Testis (tissue), 2 donors: ENCODE measurements at regions not wholly inside any gene's neighbourhood (a gene's known extent, or its start where the extent isn't known, plus 50 kb on each side); places are given as distances from the start of the nearest gene placed in this dataset.

Experiments used
- DNase-seq: peaks from one replicate; pipeline ENCODE4 v3.0.0-alpha.2; 2019
- H3K27ac ChIP-seq, 2 donors: fragments of 200-600 bp; sonication (generic); one replicate each; pipeline ENCODE4 v1.5.1; 2019
- H3K27me3 ChIP-seq: fragments of 200-600 bp; sonication (generic); one replicate; pipeline ENCODE4 v1.5.1; 2019
- H3K36me3 ChIP-seq: fragments of 200-600 bp; sonication (generic); one replicate; pipeline ENCODE4 v1.5.1; 2017; ENCODE audit warnings: low read depth; ENCODE audit errors: missing control alignments
- H3K4me1 ChIP-seq: fragments of 200-600 bp; sonication (generic); one replicate; pipeline ENCODE4 v1.5.1; 2019
- H3K4me3 ChIP-seq, 2 donors: fragments of 200-600 bp; sonication (generic); one replicate each; pipeline ENCODE4 v1.5.1; 2017 to 2019
- H3K9me3 ChIP-seq: fragments of 200-600 bp; sonication (generic); one replicate; pipeline ENCODE4 v1.5.1; 2017
- POLR2A ChIP-seq: fragments of 450-650 bp; IDR thresholded peaks from one replicate; pipeline ENCODE4 v1.6.1; 2017; ENCODE audit warnings: antibody characterized with exemption, mild to moderate bottlenecking, moderate library complexity
- WGBS, 2 donors: methylation state at CpG; one replicate each; pipeline ENCODE4 v1.1.5; 2018; 5-methylcytosine and 5-hydroxymethylcytosine counted together
- intact Hi-C: fragments of 100-400 bp; cut with DNase I; formaldehyde crosslinking; loops from one replicate; pipeline ENCODE4 v1.15.1; 2023; ENCODE audit warnings: low total_unique reads
- TF ChIP-seq, protein P1 (sequence below), 3 experiments: fragments of 450-650 bp in 2 of 3; fragments of 200-600 bp in 1 of 3; sonication (generic) in 1 of 3; IDR thresholded peaks; one replicate each; pipeline ENCODE4 v1.5.1; 2016 to 2019; ENCODE audit warnings: antibody characterized with exemption in 3 of 3, mild to moderate bottlenecking in 2 of 3, moderate library complexity in 1 of 3

DNA sequence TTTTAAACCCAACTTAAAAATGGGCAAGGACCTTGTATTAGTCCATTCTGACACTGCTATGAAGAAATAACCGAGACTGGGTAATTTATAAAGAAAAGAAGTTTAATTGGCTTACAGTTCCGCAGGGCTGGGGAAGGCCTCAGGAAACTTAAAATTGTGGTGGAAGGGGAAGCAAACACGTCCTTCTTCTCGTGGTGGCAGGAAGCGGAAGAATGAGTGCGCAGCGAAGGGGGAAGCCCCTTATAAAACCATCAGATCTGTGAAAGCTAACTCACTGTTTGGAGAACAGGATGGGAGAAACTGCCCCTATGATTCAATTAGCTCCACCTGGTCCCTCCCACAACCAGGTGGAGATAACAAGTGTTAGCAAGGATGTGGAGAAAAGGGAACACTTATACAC lies 237.7 kb downstream of the SEC16B start:
- Histone ChIP-seq H3K36me3 (no peaks in the 10 kb centered on the region), H3K27ac (no peak overlapping the region), H3K9me3 (no peaks in the 10 kb centered on the region), H3K4me1 (no peaks in the 10 kb centered on the region), H3K4me3 (no peak overlapping the region), H3K27me3 (no peaks in the 10 kb centered on the region)
- DNase-seq = no peak
- no peak for TF ChIP-seq POLR2A
- TF ChIP-seq, protein P1, sequence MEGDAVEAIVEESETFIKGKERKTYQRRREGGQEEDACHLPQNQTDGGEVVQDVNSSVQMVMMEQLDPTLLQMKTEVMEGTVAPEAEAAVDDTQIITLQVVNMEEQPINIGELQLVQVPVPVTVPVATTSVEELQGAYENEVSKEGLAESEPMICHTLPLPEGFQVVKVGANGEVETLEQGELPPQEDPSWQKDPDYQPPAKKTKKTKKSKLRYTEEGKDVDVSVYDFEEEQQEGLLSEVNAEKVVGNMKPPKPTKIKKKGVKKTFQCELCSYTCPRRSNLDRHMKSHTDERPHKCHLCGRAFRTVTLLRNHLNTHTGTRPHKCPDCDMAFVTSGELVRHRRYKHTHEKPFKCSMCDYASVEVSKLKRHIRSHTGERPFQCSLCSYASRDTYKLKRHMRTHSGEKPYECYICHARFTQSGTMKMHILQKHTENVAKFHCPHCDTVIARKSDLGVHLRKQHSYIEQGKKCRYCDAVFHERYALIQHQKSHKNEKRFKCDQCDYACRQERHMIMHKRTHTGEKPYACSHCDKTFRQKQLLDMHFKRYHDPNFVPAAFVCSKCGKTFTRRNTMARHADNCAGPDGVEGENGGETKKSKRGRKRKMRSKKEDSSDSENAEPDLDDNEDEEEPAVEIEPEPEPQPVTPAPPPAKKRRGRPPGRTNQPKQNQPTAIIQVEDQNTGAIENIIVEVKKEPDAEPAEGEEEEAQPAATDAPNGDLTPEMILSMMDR (IDR thresholded peaks at IDR 0.05) = no peak
- intact Hi-C loops = no loop called here
- WGBS, 2 donors = 78 to 80% methylated on average over 7 of the region's 7 CpGs

DNA sequence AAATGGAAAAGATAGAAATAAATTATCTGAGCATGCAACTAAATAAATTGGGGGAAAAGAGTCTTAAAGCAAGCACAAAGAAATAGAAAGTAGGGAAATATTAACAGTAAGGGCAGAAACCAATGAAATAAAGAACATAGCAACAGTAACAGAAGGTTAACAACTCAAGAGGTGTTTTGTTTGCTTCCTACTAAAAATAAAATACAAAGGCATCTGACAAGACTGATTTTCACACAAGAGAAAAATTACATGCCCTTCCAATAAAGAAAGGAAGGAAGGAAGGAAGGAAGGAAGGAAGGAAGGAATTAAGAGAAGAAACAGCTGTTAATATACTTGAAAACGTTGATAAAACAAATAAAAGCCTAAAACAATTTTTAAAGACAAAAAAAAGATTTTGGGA lies 240.2 kb downstream of the SEC16B start:
- intact Hi-C loops = no loop called here
- 24 to 36% methylated on average over 1 of the region's 1 CpG for WGBS, 2 donors

DNA sequence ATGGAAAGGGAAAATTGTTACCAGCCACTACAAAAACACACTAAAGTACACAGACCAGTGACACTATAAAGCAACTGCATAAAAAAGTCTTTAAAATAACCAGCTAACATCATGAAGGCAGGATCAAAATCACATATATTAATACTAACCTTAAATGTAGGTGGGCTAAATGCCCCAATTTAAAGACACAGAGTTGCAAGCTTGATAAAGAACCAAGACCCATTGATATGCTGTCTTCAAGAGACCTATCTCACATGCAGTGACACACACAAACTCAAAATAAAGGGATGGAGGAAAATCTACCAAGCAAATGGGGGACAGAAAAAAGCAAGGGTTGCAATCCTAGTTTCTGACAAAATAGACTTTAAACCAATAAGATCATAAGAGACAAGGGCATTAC lies 246.3 kb downstream of the SEC16B start:
- no peak overlapping the region for H3K4me3 ChIP-seq
- H3K27ac ChIP-seq = no peak overlapping the region
- no peaks in the 10 kb centered on the region for H3K36me3 ChIP-seq
- DNase-seq = no peak
- no peaks in the 10 kb centered on the region for H3K27me3 ChIP-seq
- TF ChIP-seq POLR2A = no peak
- TF ChIP-seq, protein P1 (IDR thresholded peaks at IDR 0.05) = no peak
- H3K4me1 ChIP-seq = no peaks in the 10 kb centered on the region
- intact Hi-C loops = no loop called here
- no peaks in the 10 kb centered on the region for H3K9me3 ChIP-seq

More for the DNA sequence above, 240.2 kb downstream of the SEC16B start:
- Histone ChIP-seq H3K36me3 (no peaks in the 10 kb centered on the region), H3K27ac (no peak overlapping the region), H3K9me3 (no peaks in the 10 kb centered on the region), H3K4me1 (no peaks in the 10 kb centered on the region), H3K27me3 (no peaks in the 10 kb centered on the region), H3K4me3 (no peak overlapping the region)
- no peak for DNase-seq
- TF ChIP-seq POLR2A = no peak

DNA sequence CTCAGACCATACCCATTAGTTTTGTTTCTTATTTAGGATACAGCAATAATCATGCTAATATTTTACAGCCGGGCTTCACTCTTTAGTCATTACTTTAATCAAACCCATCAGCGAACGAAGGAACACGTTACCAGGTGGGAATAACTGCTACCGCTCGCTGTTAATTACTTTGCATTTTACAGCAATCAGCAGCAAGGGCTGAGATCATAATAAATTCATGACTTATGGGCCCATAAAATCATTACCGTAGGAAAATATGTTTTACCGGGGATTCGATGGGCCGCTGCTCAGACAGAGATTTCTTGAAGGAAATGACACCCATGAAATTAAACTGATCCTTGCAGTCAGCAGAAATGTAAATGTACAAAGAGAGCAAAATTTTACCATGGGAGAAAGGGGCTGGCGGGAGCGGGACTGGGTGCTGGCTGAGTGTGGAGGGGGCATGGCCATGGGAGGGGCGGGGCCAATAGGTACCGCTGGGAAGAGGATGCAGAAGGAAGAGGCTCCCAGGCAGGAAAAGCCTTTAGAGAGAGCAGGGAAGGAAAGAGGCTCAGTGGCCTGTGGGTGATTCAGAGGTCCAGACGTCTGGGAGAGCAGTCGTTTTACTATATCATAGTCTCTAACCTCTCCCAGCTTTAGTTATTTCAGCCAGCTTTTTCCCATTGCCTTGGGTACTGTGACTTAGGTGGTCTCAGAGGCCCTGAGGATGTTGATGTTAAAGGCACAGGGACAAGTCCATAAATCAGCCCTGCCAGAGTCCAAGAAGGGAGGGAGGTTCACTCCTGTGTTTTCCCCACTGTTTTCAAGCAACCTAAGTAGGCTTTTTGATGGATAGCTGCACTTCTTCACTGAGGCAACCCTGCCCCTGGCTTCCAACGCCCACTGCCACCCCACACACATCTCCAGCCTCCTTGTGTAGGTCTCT lies 258.9 kb downstream of the SEC16B start:
- TF ChIP-seq, protein P1 (IDR thresholded peaks at IDR 0.05) = no peak
- TF ChIP-seq POLR2A = no peak
- DNase-seq = no peak
- H3K4me3 ChIP-seq = no peak overlapping the region
- intact Hi-C loops = no loop called here
- H3K9me3 ChIP-seq = no peaks in the 10 kb centered on the region
- H3K27ac ChIP-seq = no peak overlapping the region
- 35 to 48% methylated on average over 17 of the region's 17 CpGs for WGBS, 2 donors
- H3K27me3 ChIP-seq = no peaks in the 10 kb centered on the region
- no peaks in the 10 kb centered on the region for H3K4me1 ChIP-seq
- no peaks in the 10 kb centered on the region for H3K36me3 ChIP-seq

DNA sequence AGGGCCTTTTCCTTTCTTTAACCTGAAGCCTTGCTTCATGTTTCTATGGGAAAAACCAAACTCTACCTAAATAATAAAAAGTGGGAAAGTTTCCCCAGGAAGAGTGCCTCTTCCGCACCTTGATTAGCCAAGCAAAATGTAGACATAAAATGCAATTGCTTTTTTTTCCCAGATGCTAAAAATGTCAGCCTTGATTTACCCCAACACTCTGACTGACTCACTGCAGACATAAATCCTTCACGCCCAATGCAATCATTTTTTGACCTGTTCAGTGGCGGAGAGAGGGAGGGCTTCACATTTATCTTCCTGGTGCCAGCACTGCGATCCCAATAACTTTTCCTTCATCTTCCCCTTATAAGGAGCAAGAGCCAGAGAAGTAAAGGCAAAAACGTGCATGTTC lies 261.5 kb downstream of the SEC16B start:
- H3K36me3 ChIP-seq = no peaks in the 10 kb centered on the region
- TF ChIP-seq, protein P1 (IDR thresholded peaks at IDR 0.05) = no peak
- no peak for TF ChIP-seq POLR2A
- WGBS, 2 donors = 80 to 88% methylated on average over 5 of the region's 5 CpGs
- intact Hi-C loops = no loop called here
- no peaks in the 10 kb centered on the region for H3K27me3 ChIP-seq
- H3K4me3 ChIP-seq = no peak overlapping the region
- H3K9me3 ChIP-seq = no peaks in the 10 kb centered on the region
- H3K4me1 ChIP-seq = no peaks in the 10 kb centered on the region
- no peak overlapping the region for H3K27ac ChIP-seq
- DNase-seq = no peak
